ENCODE measurements at regions not wholly inside any gene's neighbourhood (a gene's known extent, or its start where the extent isn't known, plus 50 kb on each side); places are given as distances from the start of the nearest gene placed in this dataset.
"Not testable (repeated sequence)": the region's sequence is repeated elsewhere in the genome, so short reads cannot be mapped to it uniquely, and the experiment has no call there.

GRCh38 chr7:149561072-149561471 is 63.5 kb upstream of the ZNF746 start:
- 84% methylated on average over 3 of the region's 3 CpGs for WGBS
- no peak overlapping the region for H3K27ac ChIP-seq (ENCODE audit: low read depth in 1 of 2, low read length in 2 of 2)

DNA sequence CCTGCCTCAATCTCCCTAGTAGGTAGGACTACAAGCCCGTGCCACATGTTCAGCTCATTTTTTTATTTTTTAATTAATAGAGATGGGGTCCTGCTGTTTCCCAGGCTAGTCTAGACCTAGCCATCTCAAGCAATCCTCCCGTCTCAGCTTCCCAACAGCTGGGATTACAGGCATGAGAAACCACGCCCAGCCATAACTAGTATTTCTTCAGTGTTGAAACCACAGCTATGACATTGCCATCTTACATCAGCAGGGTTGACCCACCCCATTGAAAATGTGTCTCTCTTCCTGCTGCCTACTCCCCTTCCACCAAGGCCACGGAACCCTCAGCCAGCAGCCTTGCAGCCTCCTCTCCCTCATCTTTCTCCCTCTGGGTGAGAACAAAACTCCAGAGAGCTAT is 62.1 kb upstream of the ZNF746 start:
- no peaks in the 10 kb centered on the region for H3K9me3 ChIP-seq (ENCODE audit: control insufficient read depth in 4 of 4, low read length in 3 of 4)
- 96% methylated on average over 4 of the region's 4 CpGs for WGBS
- no peaks in the 10 kb centered on the region for H3K4me1 ChIP-seq (ENCODE audit: control insufficient read depth in 4 of 4, insufficient read depth in 4 of 4, low read length in 3 of 4)
- no peak overlapping the region for H3K27ac ChIP-seq (ENCODE audit: low read depth in 1 of 2, low read length in 2 of 2)
- no peaks in the 10 kb centered on the region for H3K27me3 ChIP-seq (ENCODE audit: control insufficient read depth in 4 of 4, insufficient read depth in 4 of 4, low read length in 3 of 4)
- DNase-seq (ENCODE audit: low spot score), result no peak
- H3K4me3 ChIP-seq (ENCODE audit: low read depth in 1 of 3, low read length in 3 of 3), result no peak overlapping the region
- TF ChIP-seq SP1 (IDR thresholded peaks at IDR 0.05) (no peak), YY1 (IDR thresholded peaks at IDR 0.05) (no peak), EGR1 (IDR thresholded peaks at IDR 0.05; ENCODE audit: low read depth in 2 of 2) (no peak), CTCF (IDR thresholded peaks at IDR 0.05; ENCODE audit: low read depth, low read length, missing input control) (no peak), FOXA2 (IDR thresholded peaks at IDR 0.05) (no peak), HNF4A (conservative IDR thresholded peaks at IDR 0.05) (no peak), NR2F2 (IDR thresholded peaks at IDR 0.05) (no peak)
- TF ChIP-seq, protein P1, sequence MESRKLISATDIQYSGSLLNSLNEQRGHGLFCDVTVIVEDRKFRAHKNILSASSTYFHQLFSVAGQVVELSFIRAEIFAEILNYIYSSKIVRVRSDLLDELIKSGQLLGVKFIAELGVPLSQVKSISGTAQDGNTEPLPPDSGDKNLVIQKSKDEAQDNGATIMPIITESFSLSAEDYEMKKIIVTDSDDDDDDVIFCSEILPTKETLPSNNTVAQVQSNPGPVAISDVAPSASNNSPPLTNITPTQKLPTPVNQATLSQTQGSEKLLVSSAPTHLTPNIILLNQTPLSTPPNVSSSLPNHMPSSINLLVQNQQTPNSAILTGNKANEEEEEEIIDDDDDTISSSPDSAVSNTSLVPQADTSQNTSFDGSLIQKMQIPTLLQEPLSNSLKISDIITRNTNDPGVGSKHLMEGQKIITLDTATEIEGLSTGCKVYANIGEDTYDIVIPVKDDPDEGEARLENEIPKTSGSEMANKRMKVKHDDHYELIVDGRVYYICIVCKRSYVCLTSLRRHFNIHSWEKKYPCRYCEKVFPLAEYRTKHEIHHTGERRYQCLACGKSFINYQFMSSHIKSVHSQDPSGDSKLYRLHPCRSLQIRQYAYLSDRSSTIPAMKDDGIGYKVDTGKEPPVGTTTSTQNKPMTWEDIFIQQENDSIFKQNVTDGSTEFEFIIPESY (IDR thresholded peaks at IDR 0.05), result no peak
- peaks cover 0 to 17% (median 8%) of the 10 kb centered on the region in 4 donors for H3K36me3 ChIP-seq (ENCODE audit: control insufficient read depth in 4 of 4, insufficient read depth in 3 of 4, low read depth in 1 of 4, low read length in 3 of 4)
- no peak overlapping the region for H3K9ac ChIP-seq (ENCODE audit: low read depth in 1 of 2, low read length in 2 of 2)

More at GRCh38 chr7:149561072-149561471, 63.5 kb upstream of the ZNF746 start:
- Histone ChIP-seq H3K9me3 (ENCODE audit: control insufficient read depth in 4 of 4, low read length in 3 of 4) (no peaks in the 10 kb centered on the region), H3K36me3 (ENCODE audit: control insufficient read depth in 4 of 4, insufficient read depth in 3 of 4, low read depth in 1 of 4, low read length in 3 of 4) (peaks cover 0 to 15% (median 8%) of the 10 kb centered on the region in 4 donors), H3K4me1 (ENCODE audit: control insufficient read depth in 4 of 4, insufficient read depth in 4 of 4, low read length in 3 of 4) (no peaks in the 10 kb centered on the region), H3K4me3 (ENCODE audit: low read depth in 1 of 3, low read length in 3 of 3) (no peak overlapping the region), H3K27me3 (ENCODE audit: control insufficient read depth in 4 of 4, insufficient read depth in 4 of 4, low read length in 3 of 4) (no peaks in the 10 kb centered on the region), H3K9ac (ENCODE audit: low read depth in 1 of 2, low read length in 2 of 2) (no peak overlapping the region)
- no peak for TF ChIP-seq JUND (IDR thresholded peaks at IDR 0.05)
- no peak for TF ChIP-seq SP1 (IDR thresholded peaks at IDR 0.05)
- no peak for TF ChIP-seq FOXA2 (IDR thresholded peaks at IDR 0.05)
- DNase-seq (ENCODE audit: low spot score), result no peak

DNA sequence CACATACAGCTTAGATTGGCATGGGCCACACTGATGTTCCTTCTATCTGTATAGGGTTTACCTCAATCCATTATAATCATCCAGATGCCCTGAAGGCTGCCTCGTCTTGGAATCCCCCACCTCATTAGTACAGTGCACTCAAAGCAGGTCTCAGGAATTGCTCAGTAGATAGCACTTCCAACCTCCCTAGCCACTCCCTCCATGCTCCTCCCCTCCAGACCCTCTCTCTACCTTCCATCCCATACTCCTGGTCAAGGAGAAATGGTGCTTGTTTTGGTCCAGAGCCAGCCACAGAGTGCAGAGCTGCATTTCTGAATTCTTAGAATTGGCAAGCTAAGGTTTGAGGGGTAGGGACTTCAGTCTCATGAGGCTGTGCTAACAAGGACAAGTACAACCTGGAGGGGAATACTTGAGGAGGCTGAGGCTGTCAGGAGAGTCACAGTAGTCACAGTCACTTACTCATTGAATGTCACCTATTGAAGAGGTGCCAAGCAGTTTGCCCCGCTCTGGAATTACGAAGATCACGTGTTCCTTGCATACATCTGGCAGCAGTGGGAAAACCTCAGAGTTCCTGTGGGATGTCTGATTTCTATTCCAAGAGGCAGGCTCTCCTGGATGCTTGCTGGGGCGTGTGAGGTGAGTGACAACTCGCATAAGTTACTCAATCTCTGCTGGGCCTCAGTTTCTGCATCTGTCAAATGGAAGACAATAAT is 60.7 kb upstream of the ZNF746 start:
- TF ChIP-seq EGR1 (IDR thresholded peaks at IDR 0.05; ENCODE audit: low read depth in 2 of 2) (no peak), GABPA (IDR thresholded peaks at IDR 0.05 in 1 of 2, conservative IDR thresholded peaks at IDR 0.05 in 1 of 2) (no peak), ATF3 (IDR thresholded peaks at IDR 0.05) (no peak), FOXA1 (IDR thresholded peaks at IDR 0.05) (no peak), NR2F2 (IDR thresholded peaks at IDR 0.05) (no peak), RAD21 (IDR thresholded peaks at IDR 0.05) (no peak), FOXA2 (IDR thresholded peaks at IDR 0.05) (no peak), SP1 (IDR thresholded peaks at IDR 0.05) (no peak), JUND (IDR thresholded peaks at IDR 0.05) (no peak), CTCF (IDR thresholded peaks at IDR 0.05; ENCODE audit: low read depth, low read length, missing input control) (no peak), HNF4A (conservative IDR thresholded peaks at IDR 0.05) (no peak), RXRA (IDR thresholded peaks at IDR 0.05) (no peak)
- WGBS, result 98% methylated on average over 6 of the region's 6 CpGs
- no peak for DNase-seq (ENCODE audit: low spot score)
- Histone ChIP-seq H3K27me3 (ENCODE audit: control insufficient read depth in 4 of 4, insufficient read depth in 4 of 4, low read length in 3 of 4) (no peaks in the 10 kb centered on the region), H3K9ac (ENCODE audit: low read depth in 1 of 2, low read length in 2 of 2) (no peak overlapping the region), H3K36me3 (ENCODE audit: control insufficient read depth in 4 of 4, insufficient read depth in 3 of 4, low read depth in 1 of 4, low read length in 3 of 4) (peaks cover 0 to 17% (median 8%) of the 10 kb centered on the region in 4 donors), H3K4me1 (ENCODE audit: control insufficient read depth in 4 of 4, insufficient read depth in 4 of 4, low read length in 3 of 4) (no peaks in the 10 kb centered on the region), H3K9me3 (ENCODE audit: control insufficient read depth in 4 of 4, low read length in 3 of 4) (no peaks in the 10 kb centered on the region), H3K27ac (ENCODE audit: low read depth in 1 of 2, low read length in 2 of 2) (no peak overlapping the region), H3K4me3 (ENCODE audit: low read depth in 1 of 3, low read length in 3 of 3) (no peak overlapping the region)

DNA sequence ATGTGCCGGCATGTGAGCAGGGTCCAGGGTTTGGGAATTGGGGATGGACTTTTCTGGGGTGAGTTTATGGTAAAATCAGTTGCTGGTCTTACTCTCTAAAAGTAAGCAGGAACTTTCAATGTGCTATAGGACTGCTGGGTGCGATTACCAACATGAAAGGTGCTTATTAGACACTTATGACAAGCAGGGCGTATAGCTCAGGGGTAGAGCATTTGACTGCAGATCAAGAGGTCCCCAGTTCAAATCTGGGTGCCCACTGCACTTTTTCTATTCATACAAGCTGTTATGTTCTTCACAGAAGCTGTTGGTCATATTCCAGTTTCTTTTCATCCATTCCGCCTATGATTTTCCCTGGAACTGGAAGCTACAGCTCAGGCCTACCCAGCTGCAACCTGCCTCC is 58.9 kb upstream of the ZNF746 start:
- H3K4me3 ChIP-seq (ENCODE audit: low read depth in 1 of 3, low read length in 3 of 3); H3K27me3 ChIP-seq (ENCODE audit: control insufficient read depth in 4 of 4, insufficient read depth in 4 of 4, low read length in 3 of 4); DNase-seq (ENCODE audit: low spot score); H3K27ac ChIP-seq (ENCODE audit: low read depth in 1 of 2, low read length in 2 of 2); H3K9ac ChIP-seq (ENCODE audit: low read depth in 1 of 2, low read length in 2 of 2); H3K9me3 ChIP-seq (ENCODE audit: control insufficient read depth in 4 of 4, low read length in 3 of 4); H3K4me1 ChIP-seq (ENCODE audit: control insufficient read depth in 4 of 4, insufficient read depth in 4 of 4, low read length in 3 of 4): not testable (repeated sequence)
- 99% methylated on average over 4 of the region's 4 CpGs for WGBS
- H3K36me3 ChIP-seq (ENCODE audit: control insufficient read depth in 4 of 4, insufficient read depth in 3 of 4, low read depth in 1 of 4, low read length in 3 of 4), result peaks cover 1 to 29% (median 19%) of the 10 kb centered on the region in 4 donors
